Activated CD8-positive, alpha-beta memory T cell treated with anti-CD3 and anti-CD28 coated beads, Interleukin-2, amount 10 ng/mL, durations not matched to agents 7 days and 5 days (primary cell): ENCODE measurements at regions not wholly inside any gene's neighbourhood (a gene's known extent, or its start where the extent isn't known, plus 50 kb on each side); places are given as distances from the start of the nearest gene placed in this dataset.
A peak's percentile ranks its signal among the peaks of the same experiment; 100 is the strongest.

Experiments used
- ATAC-seq: fragments of 150-1000 bp; cut with Tn5 transposase; one replicate; pipeline ENCODE4 v1.10.0; 2021; ENCODE audit warnings: moderate library complexity
- CTCF ChIA-PET: fragments of 350-600 bp; sonication (Branson Sonifier 250); formaldehyde crosslinking; loops from one replicate; lab custom pipeline; 2021; ENCODE audit warnings: antibody characterized with exemption; lab: Charles Lee
- DNase-seq: peaks from one replicate; pipeline ENCODE4 v3.0.0-alpha.2; 2020
- H3K27ac Mint-ChIP-seq: one replicate; pipeline ENCODE4 v1.8.0; 2021; ENCODE audit warnings: mild to moderate bottlenecking, mixed read lengths
- H3K27me3 Mint-ChIP-seq: one replicate; pipeline ENCODE4 v1.8.0; 2021; ENCODE audit warnings: mixed read lengths
- H3K36me3 Mint-ChIP-seq: one replicate; pipeline ENCODE4 v1.8.0; 2021; ENCODE audit warnings: mild to moderate bottlenecking, mixed read lengths
- H3K4me1 Mint-ChIP-seq: one replicate; pipeline ENCODE4 v1.8.0; 2021; ENCODE audit warnings: mixed read lengths
- H3K4me3 Mint-ChIP-seq: one replicate; pipeline ENCODE4 v1.8.0; 2021; ENCODE audit warnings: mild to moderate bottlenecking, moderate library complexity, mixed read lengths
- H3K9me3 Mint-ChIP-seq: one replicate; pipeline ENCODE4 v1.8.0; 2022; ENCODE audit warnings: low read depth, mixed read lengths

- CTCF ChIA-PET, result interaction anchor here (1.1 to 1.2 kb wide), 2 partner anchors 10 to 75 kb away, joined by 3 read pairs; no protein-coding TSS in a partner anchor
- DNase-seq (no peak), ATAC-seq (no peak)
- H3K36me3 Mint-ChIP-seq, result peaks cover 6% of the 10 kb centered on the region
- peaks cover 20% of the 10 kb centered on the region for H3K4me1 Mint-ChIP-seq
- H3K27me3 Mint-ChIP-seq, result peaks cover 21% of the 10 kb centered on the region
- H3K27ac Mint-ChIP-seq, result no peak overlapping the region
- no peak overlapping the region for H3K4me3 Mint-ChIP-seq
- H3K9me3 Mint-ChIP-seq, result peaks cover 7% of the 10 kb centered on the region
Measured at GRCh38 chr9:124196814-124197176, 61.0 kb upstream of the NEK6 start.

GRCh38 chr9:124197177-124198095, 60.3 kb upstream of the NEK6 start:
- CTCF ChIA-PET, result interaction anchor here (1.1 to 1.4 kb wide), 3 partner anchors 9 to 76 kb away, joined by 3 read pairs; no protein-coding TSS in a partner anchor
- H3K4me1 Mint-ChIP-seq, result peaks cover 26% of the 10 kb centered on the region
- no peak overlapping the region for H3K4me3 Mint-ChIP-seq
- peaks cover 6% of the 10 kb centered on the region for H3K36me3 Mint-ChIP-seq
- H3K27me3 Mint-ChIP-seq, result peaks cover 21% of the 10 kb centered on the region
- ATAC-seq (no peak), DNase-seq (no peak)
- H3K27ac Mint-ChIP-seq, result peak overlapping the region; percentile 34
- peaks cover 7% of the 10 kb centered on the region for H3K9me3 Mint-ChIP-seq

- no peak overlapping the region for H3K27ac Mint-ChIP-seq
- peaks cover 35% of the 10 kb centered on the region for H3K4me1 Mint-ChIP-seq
- peaks cover 7% of the 10 kb centered on the region for H3K9me3 Mint-ChIP-seq
- CTCF ChIA-PET, result interaction anchor here (1.4 kb wide), 1 partner anchor 72 kb away, joined by 3 read pairs; no protein-coding TSS in a partner anchor
- DNase-seq, result no peak
- no peak for ATAC-seq
- H3K27me3 Mint-ChIP-seq, result peaks cover 14% of the 10 kb centered on the region
- H3K36me3 Mint-ChIP-seq, result peaks cover 6% of the 10 kb centered on the region
- H3K4me3 Mint-ChIP-seq, result no peak overlapping the region
Measured at GRCh38 chr9:124198331-124198730, 59.4 kb upstream of the NEK6 start.

GRCh38 chr9:124198948-124199347, 58.8 kb upstream of the NEK6 start:
- Mint-ChIP-seq H3K4me1 (peaks cover 41% of the 10 kb centered on the region), H3K36me3 (peaks cover 6% of the 10 kb centered on the region), H3K27me3 (peaks cover 11% of the 10 kb centered on the region), H3K27ac (no peak overlapping the region), H3K4me3 (no peak overlapping the region), H3K9me3 (peaks cover 7% of the 10 kb centered on the region)
- DNase-seq, result no peak
- CTCF ChIA-PET, result interaction anchor here (1.6 kb wide), 1 partner anchor 72 kb away, joined by 5 read pairs; no protein-coding TSS in a partner anchor
- no peak for ATAC-seq

- peaks cover 43% of the 10 kb centered on the region for H3K4me1 Mint-ChIP-seq
- CTCF ChIA-PET, result interaction anchor here (1.6 kb wide), 1 partner anchor 72 kb away, joined by 5 read pairs; no protein-coding TSS in a partner anchor
- H3K4me3 Mint-ChIP-seq, result no peak overlapping the region
- no peak for DNase-seq
- H3K27ac Mint-ChIP-seq, result no peak overlapping the region
- peaks cover 7% of the 10 kb centered on the region for H3K9me3 Mint-ChIP-seq
- H3K27me3 Mint-ChIP-seq, result peaks cover 10% of the 10 kb centered on the region
- H3K36me3 Mint-ChIP-seq, result peaks cover 6% of the 10 kb centered on the region
- no peak for ATAC-seq
Measured at GRCh38 chr9:124199474-124199873, 58.3 kb upstream of the NEK6 start.

GRCh38 chr9:124202447-124202971, 55.2 kb upstream of the NEK6 start:
- Mint-ChIP-seq H3K27me3 (peaks cover 8% of the 10 kb centered on the region), H3K4me1 (peaks cover 60% of the 10 kb centered on the region), H3K36me3 (peaks cover 2% of the 10 kb centered on the region), H3K9me3 (no peaks in the 10 kb centered on the region), H3K4me3 (peak overlapping the region; percentile 52), H3K27ac (peak overlapping the region; percentile 95)
- CTCF ChIA-PET, result interaction anchor here (1.0 to 1.6 kb wide), 4 partner anchors 14 to 55 kb away, joined by 4 to 17 read pairs (median 4); partner anchors contain the start of gene NEK6
- DNase-seq, result peak; percentile 92
- peak; percentile 99 for ATAC-seq

GRCh38 chr9:124205686-124206352, 51.9 kb upstream of the NEK6 start:
- DNase-seq, result no peak
- ATAC-seq, result no peak
- CTCF ChIA-PET, result interaction anchor here (0.8 to 1.3 kb wide), 2 partner anchors 11 to 79 kb away, joined by 3 to 5 read pairs; no protein-coding TSS in a partner anchor
- Mint-ChIP-seq H3K4me3 (no peak overlapping the region), H3K4me1 (peaks cover 72% of the 10 kb centered on the region), H3K27ac (no peak overlapping the region), H3K27me3 (peaks cover 5% of the 10 kb centered on the region), H3K36me3 (peaks cover 2% of the 10 kb centered on the region), H3K9me3 (no peaks in the 10 kb centered on the region)

GRCh38 chr9:124206391-124206790, 51.4 kb upstream of the NEK6 start:
- Mint-ChIP-seq H3K27me3 (peaks cover 5% of the 10 kb centered on the region), H3K4me3 (no peak overlapping the region), H3K4me1 (peaks cover 74% of the 10 kb centered on the region), H3K36me3 (peaks cover 2% of the 10 kb centered on the region), H3K27ac (no peak overlapping the region), H3K9me3 (no peaks in the 10 kb centered on the region)
- CTCF ChIA-PET, result interaction anchor here (0.8 to 1.3 kb wide), 3 partner anchors 9 to 80 kb away, joined by 3 to 5 read pairs (median 3); no protein-coding TSS in a partner anchor
- DNase-seq, result no peak
- no peak for ATAC-seq
